Right atrium auricular region (tissue), 2 donors: ENCODE measurements at regions not wholly inside any gene's neighbourhood (a gene's known extent, or its start where the extent isn't known, plus 50 kb on each side); places are given as distances from the start of the nearest gene placed in this dataset.

Source experiments
- DNase-seq: peaks from one replicate; pipeline ENCODE4 v3.0.0-alpha.2; 2019; ENCODE audit warnings: low spot score
- H3K27ac ChIP-seq, 2 donors: fragments of 200-600 bp; sonication (generic); 1 replicate in 1 of 2; 2 replicates in 1 of 2; pipeline ENCODE4 v1.5.1; 2016 to 2019
- H3K27me3 ChIP-seq, 2 donors: fragments of 200-600 bp; sonication (generic); one replicate each; pipeline versions ENCODE4 v1.5.1 to v1.6.0; 2017 to 2019
- H3K36me3 ChIP-seq: fragments of 200-600 bp; sonication (generic); one replicate; pipeline ENCODE4 v1.5.1; 2016
- H3K4me1 ChIP-seq, 2 donors: fragments of 200-600 bp; sonication (generic); one replicate each; pipeline versions ENCODE4 v1.5.1 to v1.6.0; 2017 to 2019
- H3K4me3 ChIP-seq, 2 donors: fragments of 200-600 bp; sonication (generic); 1 replicate in 1 of 2; 2 replicates in 1 of 2; pipeline ENCODE4 v1.5.1; 2017 to 2019; ENCODE audit warnings: mild to moderate bottlenecking in 1 of 2, moderate library complexity in 1 of 2
- H3K9me3 ChIP-seq, 2 donors: fragments of 200-600 bp; sonication (generic); one replicate each; pipeline ENCODE4 v1.5.1; 2019
- CTCF ChIP-seq, 2 donors: fragments of 200-600 bp; sonication (generic); IDR thresholded peaks; one replicate each; pipeline ENCODE4 v1.5.1; 2019; ENCODE audit warnings: antibody characterized with exemption in 2 of 2

GRCh38 chr2:33933203-33933602 lies 334.1 kb upstream of the FAM98A start:
- H3K36me3 ChIP-seq = no peaks in the 10 kb centered on the region
- DNase-seq = no peak
- no peak for TF ChIP-seq CTCF (IDR thresholded peaks at IDR 0.05)
- no peak overlapping the region for H3K27ac ChIP-seq
- no peaks in the 10 kb centered on the region for H3K27me3 ChIP-seq
- H3K4me1 ChIP-seq = no peaks in the 10 kb centered on the region
- no peak overlapping the region for H3K4me3 ChIP-seq
- H3K9me3 ChIP-seq = no peaks in the 10 kb centered on the region

GRCh38 chr2:33931164-33931563 lies 332.1 kb upstream of the FAM98A start:
- TF ChIP-seq CTCF (IDR thresholded peaks at IDR 0.05) = no peak
- no peaks in the 10 kb centered on the region for H3K9me3 ChIP-seq

GRCh38 chr2:33929467-33929866 lies 330.4 kb upstream of the FAM98A start:
- Histone ChIP-seq H3K27me3 (no peaks in the 10 kb centered on the region), H3K9me3 (no peaks in the 10 kb centered on the region), H3K27ac (no peak overlapping the region), H3K4me1 (no peaks in the 10 kb centered on the region), H3K4me3 (no peak overlapping the region), H3K36me3 (no peaks in the 10 kb centered on the region)
- no peak for DNase-seq
- no peak for TF ChIP-seq CTCF (IDR thresholded peaks at IDR 0.05)

More at GRCh38 chr2:33931164-33931563, 332.1 kb upstream of the FAM98A start:
- Histone ChIP-seq H3K4me3 (no peak overlapping the region), H3K27me3 (no peaks in the 10 kb centered on the region), H3K36me3 (no peaks in the 10 kb centered on the region), H3K4me1 (no peaks in the 10 kb centered on the region), H3K27ac (no peak overlapping the region)
- no peak for DNase-seq

DNA sequence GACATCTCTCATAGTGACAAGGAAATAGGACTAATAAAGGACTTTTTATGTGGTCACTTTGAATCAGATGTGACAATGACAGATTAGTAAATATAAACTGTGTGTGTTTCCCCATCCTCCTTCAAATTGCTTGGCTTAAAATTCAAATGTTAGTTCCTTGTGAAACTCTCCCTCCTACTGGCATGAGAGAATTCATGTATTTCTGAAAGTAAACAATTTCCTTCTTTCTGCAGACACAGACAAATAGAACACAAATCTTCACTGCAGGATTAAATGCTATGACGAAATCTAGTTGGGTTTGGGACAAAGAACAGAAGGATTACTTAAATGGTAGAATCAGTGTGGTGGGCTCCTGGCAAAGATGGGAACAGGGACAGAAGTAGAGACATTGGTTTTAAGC lies 328.7 kb upstream of the FAM98A start:
- TF ChIP-seq CTCF (IDR thresholded peaks at IDR 0.05) = no peak
- H3K9me3 ChIP-seq = no peaks in the 10 kb centered on the region

GRCh38 chr2:33925311-33925710 lies 326.2 kb upstream of the FAM98A start:
- H3K9me3 ChIP-seq = no peaks in the 10 kb centered on the region
- no peaks in the 10 kb centered on the region for H3K36me3 ChIP-seq
- no peak for DNase-seq
- no peak for TF ChIP-seq CTCF (IDR thresholded peaks at IDR 0.05)
- H3K4me1 ChIP-seq = no peaks in the 10 kb centered on the region
- H3K27ac ChIP-seq = no peak overlapping the region
- H3K4me3 ChIP-seq = no peak overlapping the region
- H3K27me3 ChIP-seq = no peaks in the 10 kb centered on the region

More for the DNA sequence above, 328.7 kb upstream of the FAM98A start:
- Histone ChIP-seq H3K4me3 (no peak overlapping the region), H3K27me3 (no peaks in the 10 kb centered on the region), H3K4me1 (no peaks in the 10 kb centered on the region), H3K27ac (no peak overlapping the region), H3K36me3 (no peaks in the 10 kb centered on the region)
- no peak for DNase-seq

- no peak overlapping the region for H3K4me3 ChIP-seq
- no peak for DNase-seq
- TF ChIP-seq CTCF (IDR thresholded peaks at IDR 0.05) = no peak
Observed at GRCh38 chr2:33924586-33925169, 325.6 kb upstream of the FAM98A start.

More at GRCh38 chr2:33924586-33925169, 325.6 kb upstream of the FAM98A start:
- no peak overlapping the region for H3K27ac ChIP-seq
- H3K27me3 ChIP-seq = no peaks in the 10 kb centered on the region
- no peaks in the 10 kb centered on the region for H3K4me1 ChIP-seq
- H3K9me3 ChIP-seq = no peaks in the 10 kb centered on the region
- no peaks in the 10 kb centered on the region for H3K36me3 ChIP-seq
